Activated naive CD4-positive, alpha-beta T cell treated with anti-CD3 and anti-CD28 coated beads, Interleukin-2, amount 50 U/mL, for 24 hours (primary cell): ENCODE measurements at regions not wholly inside any gene's neighbourhood (a gene's known extent, or its start where the extent isn't known, plus 50 kb on each side); places are given as distances from the start of the nearest gene placed in this dataset.

Experiments used
- H3K27ac Mint-ChIP-seq: one replicate; pipeline ENCODE4 v1.8.0; 2021; ENCODE audit warnings: mild to moderate bottlenecking, mixed read lengths
- H3K27me3 Mint-ChIP-seq: one replicate; pipeline ENCODE4 v1.8.0; 2021; ENCODE audit warnings: mixed read lengths
- H3K36me3 Mint-ChIP-seq: one replicate; pipeline ENCODE4 v1.8.0; 2021; ENCODE audit warnings: mixed read lengths
- H3K4me1 Mint-ChIP-seq: one replicate; pipeline ENCODE4 v1.8.0; 2021; ENCODE audit warnings: mixed read lengths
- H3K4me3 Mint-ChIP-seq: one replicate; pipeline ENCODE4 v1.8.0; 2021; ENCODE audit warnings: mild to moderate bottlenecking, mixed read lengths
- H3K9me3 Mint-ChIP-seq: one replicate; pipeline ENCODE4 v1.8.0; 2021; ENCODE audit warnings: mixed read lengths

GRCh38 chr5:39588179-39588578, 163.4 kb upstream of the DAB2 start:
- no peak overlapping the region for H3K27ac Mint-ChIP-seq
- peaks cover 1% of the 10 kb centered on the region for H3K27me3 Mint-ChIP-seq
- H3K9me3 Mint-ChIP-seq = no peaks in the 10 kb centered on the region
- H3K36me3 Mint-ChIP-seq = no peaks in the 10 kb centered on the region
- no peak overlapping the region for H3K4me3 Mint-ChIP-seq
- H3K4me1 Mint-ChIP-seq = no peaks in the 10 kb centered on the region

DNA sequence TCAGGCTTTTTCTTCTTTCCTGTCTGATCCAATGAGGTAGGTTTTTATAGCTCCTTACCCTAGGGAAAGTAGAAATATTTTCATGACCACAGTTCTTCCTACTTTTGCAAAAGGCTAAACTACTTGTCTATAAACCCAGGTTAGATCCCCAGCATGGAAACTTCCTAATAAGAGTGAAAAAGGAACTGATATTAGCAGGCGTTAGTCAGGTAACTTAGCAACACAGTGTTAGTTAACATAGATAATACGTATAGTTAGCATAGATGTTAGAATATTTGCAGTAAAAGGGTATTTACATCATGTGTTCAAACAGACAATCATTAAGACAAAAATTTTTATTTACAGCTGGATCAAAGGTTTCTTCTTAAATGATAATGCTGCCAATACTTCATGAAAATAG, 162.9 kb upstream of the DAB2 start:
- Mint-ChIP-seq H3K36me3 (no peaks in the 10 kb centered on the region), H3K4me3 (no peak overlapping the region), H3K4me1 (no peaks in the 10 kb centered on the region), H3K27ac (no peak overlapping the region), H3K27me3 (peaks cover 1% of the 10 kb centered on the region), H3K9me3 (no peaks in the 10 kb centered on the region)

DNA sequence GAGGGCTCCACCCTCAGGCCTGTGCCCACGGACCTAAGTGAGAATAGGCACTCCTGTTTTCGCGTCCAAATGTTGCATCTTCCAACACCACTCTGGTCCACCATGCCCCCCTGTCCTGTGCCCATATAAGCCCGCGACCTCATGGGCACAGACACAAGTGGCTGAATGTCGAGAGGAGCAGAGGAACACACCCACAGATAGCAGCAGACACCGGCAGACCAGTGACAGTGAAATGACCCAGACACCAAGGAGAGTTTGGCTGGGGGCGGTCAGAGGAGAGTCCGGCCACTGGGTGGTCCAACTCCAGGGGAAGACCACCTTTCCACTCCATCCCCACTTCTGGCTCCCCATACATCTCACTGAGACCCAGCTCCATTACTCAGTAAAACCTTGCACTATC, 161.4 kb upstream of the DAB2 start:
- H3K4me1 Mint-ChIP-seq = peaks cover 4% of the 10 kb centered on the region
- H3K4me3 Mint-ChIP-seq = no peak overlapping the region
- no peaks in the 10 kb centered on the region for H3K36me3 Mint-ChIP-seq
- peaks cover 1% of the 10 kb centered on the region for H3K27me3 Mint-ChIP-seq
- no peaks in the 10 kb centered on the region for H3K9me3 Mint-ChIP-seq
- no peak overlapping the region for H3K27ac Mint-ChIP-seq

GRCh38 chr5:39584927-39585326, 160.1 kb upstream of the DAB2 start:
- Mint-ChIP-seq H3K27ac (no peak overlapping the region), H3K9me3 (no peaks in the 10 kb centered on the region), H3K4me3 (no peak overlapping the region), H3K27me3 (peaks cover 1% of the 10 kb centered on the region), H3K4me1 (peaks cover 10% of the 10 kb centered on the region), H3K36me3 (no peaks in the 10 kb centered on the region)

DNA sequence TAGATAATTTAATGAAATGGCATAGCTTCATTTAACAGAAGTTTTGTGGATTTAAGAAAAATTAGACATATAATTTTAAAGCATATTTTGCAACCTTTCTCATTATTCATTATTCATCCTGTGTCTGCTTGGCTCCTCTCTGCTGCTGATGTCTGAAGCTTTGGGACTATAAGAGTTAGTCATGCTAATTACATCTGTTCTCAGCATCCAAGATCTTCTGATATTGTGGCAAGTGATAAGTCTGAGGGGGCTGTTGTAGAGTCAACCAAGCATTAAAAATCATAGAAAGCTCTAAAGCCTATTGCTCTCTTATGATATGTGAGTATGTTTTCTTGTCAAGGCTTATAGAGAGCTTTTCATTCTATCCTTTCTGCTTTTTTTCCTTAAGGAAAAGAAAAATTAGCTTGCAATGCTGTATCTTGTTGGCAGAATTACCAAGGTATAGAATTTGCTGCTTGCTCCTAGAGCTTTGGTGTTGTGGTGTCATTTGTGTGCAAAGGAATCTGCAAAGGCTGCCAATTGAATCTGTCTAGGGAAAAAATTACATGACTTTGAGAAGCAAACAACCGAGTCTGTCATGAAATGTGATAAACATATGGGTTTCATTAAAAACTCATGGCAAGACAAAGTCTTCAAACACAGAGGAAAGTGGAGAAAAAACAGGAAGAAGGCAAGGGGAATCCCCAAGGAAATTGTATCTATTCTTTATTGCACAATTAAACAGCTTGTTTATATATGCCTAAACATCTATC, 156.1 kb upstream of the DAB2 start:
- peaks cover 13% of the 10 kb centered on the region for H3K4me1 Mint-ChIP-seq
- peaks cover 3% of the 10 kb centered on the region for H3K27me3 Mint-ChIP-seq
- no peaks in the 10 kb centered on the region for H3K36me3 Mint-ChIP-seq
- H3K4me3 Mint-ChIP-seq = no peak overlapping the region
- H3K27ac Mint-ChIP-seq = no peak overlapping the region
- no peaks in the 10 kb centered on the region for H3K9me3 Mint-ChIP-seq

GRCh38 chr5:39579750-39580149, 155.0 kb upstream of the DAB2 start:
- Mint-ChIP-seq H3K4me1 (peaks cover 13% of the 10 kb centered on the region), H3K9me3 (no peaks in the 10 kb centered on the region), H3K27me3 (peaks cover 3% of the 10 kb centered on the region), H3K36me3 (no peaks in the 10 kb centered on the region), H3K27ac (no peak overlapping the region), H3K4me3 (no peak overlapping the region)

- Mint-ChIP-seq H3K9me3 (no peaks in the 10 kb centered on the region), H3K4me3 (no peak overlapping the region), H3K27me3 (peaks cover 3% of the 10 kb centered on the region), H3K4me1 (peaks cover 13% of the 10 kb centered on the region), H3K27ac (peak overlapping the region; percentile 71), H3K36me3 (no peaks in the 10 kb centered on the region)
Observed at GRCh38 chr5:39578887-39579497, 154.2 kb upstream of the DAB2 start.

- no peak overlapping the region for H3K27ac Mint-ChIP-seq
- H3K9me3 Mint-ChIP-seq = no peaks in the 10 kb centered on the region
- H3K4me3 Mint-ChIP-seq = no peak overlapping the region
- H3K27me3 Mint-ChIP-seq = peaks cover 7% of the 10 kb centered on the region
- no peaks in the 10 kb centered on the region for H3K36me3 Mint-ChIP-seq
- H3K4me1 Mint-ChIP-seq = peaks cover 13% of the 10 kb centered on the region
Observed at GRCh38 chr5:39577529-39577928, 152.7 kb upstream of the DAB2 start.

- H3K4me1 Mint-ChIP-seq = peaks cover 4% of the 10 kb centered on the region
- no peaks in the 10 kb centered on the region for H3K36me3 Mint-ChIP-seq
- H3K27me3 Mint-ChIP-seq = peaks cover 7% of the 10 kb centered on the region
- no peak overlapping the region for H3K27ac Mint-ChIP-seq
- H3K4me3 Mint-ChIP-seq = no peak overlapping the region
- H3K9me3 Mint-ChIP-seq = no peaks in the 10 kb centered on the region
Observed at GRCh38 chr5:39570403-39571027, 145.7 kb upstream of the DAB2 start.

GRCh38 chr5:39569857-39570256, 145.1 kb upstream of the DAB2 start:
- Mint-ChIP-seq H3K4me1 (peaks cover 4% of the 10 kb centered on the region), H3K27ac (no peak overlapping the region), H3K36me3 (no peaks in the 10 kb centered on the region)

DNA sequence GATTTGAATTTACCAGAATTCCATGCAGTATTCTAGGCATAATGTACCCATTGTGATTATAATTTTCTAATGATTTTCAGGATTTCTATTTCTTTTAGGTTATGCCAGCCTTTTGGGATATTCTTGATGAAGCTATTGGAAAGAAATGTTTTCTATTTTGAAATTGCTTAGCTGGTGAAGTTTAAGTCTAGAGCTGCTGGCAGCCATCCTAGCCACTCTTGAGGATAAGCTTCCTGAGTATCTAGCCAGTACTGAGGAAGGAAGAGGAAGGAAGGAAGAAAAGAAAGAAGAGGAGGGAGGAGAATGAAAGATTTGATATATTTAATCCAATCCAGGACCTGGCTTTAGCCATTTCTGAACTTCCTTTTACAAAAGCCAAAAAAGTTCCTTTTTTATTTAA, 142.1 kb upstream of the DAB2 start:
- no peak overlapping the region for H3K27ac Mint-ChIP-seq
- H3K4me1 Mint-ChIP-seq = peaks cover 4% of the 10 kb centered on the region
- H3K4me3 Mint-ChIP-seq = no peak overlapping the region
- no peaks in the 10 kb centered on the region for H3K36me3 Mint-ChIP-seq
- peaks cover 3% of the 10 kb centered on the region for H3K27me3 Mint-ChIP-seq
- H3K9me3 Mint-ChIP-seq = no peaks in the 10 kb centered on the region

More at GRCh38 chr5:39569857-39570256, 145.1 kb upstream of the DAB2 start:
- H3K9me3 Mint-ChIP-seq = no peaks in the 10 kb centered on the region
- H3K27me3 Mint-ChIP-seq = peaks cover 7% of the 10 kb centered on the region
- H3K4me3 Mint-ChIP-seq = no peak overlapping the region

DNA sequence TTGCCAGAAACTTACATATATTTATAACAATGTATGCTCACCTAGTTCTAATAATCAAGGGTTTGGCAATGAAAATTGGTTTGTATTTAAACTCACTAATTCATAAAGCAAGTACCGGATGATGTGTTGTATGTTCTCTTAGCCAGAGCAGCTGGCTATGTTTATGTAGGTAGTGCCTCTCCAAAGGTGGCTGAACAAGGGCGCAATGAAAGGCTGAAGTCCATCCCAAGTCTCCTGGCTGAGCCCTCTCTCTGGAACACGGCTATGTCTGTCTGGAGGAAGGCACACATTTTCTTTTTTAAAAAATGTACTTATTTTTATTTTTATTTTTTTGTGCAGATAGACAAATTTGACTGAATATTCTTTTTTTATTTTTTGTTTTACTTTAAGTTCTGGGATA, 141.2 kb upstream of the DAB2 start:
- no peaks in the 10 kb centered on the region for H3K9me3 Mint-ChIP-seq
- H3K36me3 Mint-ChIP-seq = no peaks in the 10 kb centered on the region
- H3K27me3 Mint-ChIP-seq = peaks cover 3% of the 10 kb centered on the region
- H3K4me3 Mint-ChIP-seq = no peak overlapping the region
- no peak overlapping the region for H3K27ac Mint-ChIP-seq
- H3K4me1 Mint-ChIP-seq = peaks cover 4% of the 10 kb centered on the region

- peaks cover 3% of the 10 kb centered on the region for H3K27me3 Mint-ChIP-seq
- no peaks in the 10 kb centered on the region for H3K36me3 Mint-ChIP-seq
- H3K4me1 Mint-ChIP-seq = no peaks in the 10 kb centered on the region
- no peak overlapping the region for H3K27ac Mint-ChIP-seq
- no peak overlapping the region for H3K4me3 Mint-ChIP-seq
- no peaks in the 10 kb centered on the region for H3K9me3 Mint-ChIP-seq
Observed at GRCh38 chr5:39561421-39561820, 136.6 kb upstream of the DAB2 start.

GRCh38 chr5:39560726-39561125, 135.9 kb upstream of the DAB2 start:
- Mint-ChIP-seq H3K36me3 (no peaks in the 10 kb centered on the region), H3K4me1 (no peaks in the 10 kb centered on the region), H3K27me3 (peaks cover 3% of the 10 kb centered on the region), H3K4me3 (no peak overlapping the region), H3K9me3 (no peaks in the 10 kb centered on the region), H3K27ac (no peak overlapping the region)

GRCh38 chr5:39559923-39560322, 135.1 kb upstream of the DAB2 start:
- H3K27me3 Mint-ChIP-seq = peaks cover 3% of the 10 kb centered on the region

GRCh38 chr5:39558541-39558940, 133.8 kb upstream of the DAB2 start:
- Mint-ChIP-seq H3K4me1 (no peaks in the 10 kb centered on the region), H3K4me3 (no peak overlapping the region), H3K36me3 (no peaks in the 10 kb centered on the region), H3K27me3 (peaks cover 4% of the 10 kb centered on the region), H3K9me3 (no peaks in the 10 kb centered on the region), H3K27ac (no peak overlapping the region)

More at GRCh38 chr5:39559923-39560322, 135.1 kb upstream of the DAB2 start:
- no peak overlapping the region for H3K27ac Mint-ChIP-seq
- H3K4me1 Mint-ChIP-seq = no peaks in the 10 kb centered on the region
- H3K9me3 Mint-ChIP-seq = no peaks in the 10 kb centered on the region
- H3K4me3 Mint-ChIP-seq = no peak overlapping the region
- H3K36me3 Mint-ChIP-seq = no peaks in the 10 kb centered on the region
